ENCODE measurements at regions not wholly inside any gene's neighbourhood (a gene's known extent, or its start where the extent isn't known, plus 50 kb on each side); places are given as distances from the start of the nearest gene placed in this dataset.

- TF ChIP-seq CTCF (IDR thresholded peaks at IDR 0.05) (no peak), EP300 (IDR thresholded peaks at IDR 0.05) (no peak), POLR2AphosphoS5 (IDR thresholded peaks at IDR 0.05) (no peak), POLR2A (IDR thresholded peaks at IDR 0.05) (no peak)
These were observed 359.1 kb upstream of the SPRED2 start for GRCh38 chr2:65791404-65791975.

Measured in gastroesophageal sphincter (tissue), 3 donors.